ENCODE measurements at regions not wholly inside any gene's neighbourhood (a gene's known extent, or its start where the extent isn't known, plus 50 kb on each side); places are given as distances from the start of the nearest gene placed in this dataset.

GRCh38 chr20:11539450-11539849 lies 378.2 kb upstream of the BTBD3 start:
- Histone ChIP-seq H3K27me3 (ENCODE audit: control insufficient read depth, insufficient read depth, low read length) (peaks cover 1% of the 10 kb centered on the region; the same call in 1 of the 2 replicates), H4K5ac (ENCODE audit: low read depth, low read length) (no peak overlapping the region), H3K18ac (ENCODE audit: low read depth, low read length) (no peak overlapping the region), H2BK20ac (ENCODE audit: low read depth, low read length) (no peak overlapping the region), H2AK9ac (replicated peaks; ENCODE audit: low read depth, low read length, poor library complexity) (no peak overlapping the region), H3K4me2 (ENCODE audit: low read depth, low read length) (no peak overlapping the region), H2BK120ac (ENCODE audit: low read depth, low read length) (no peak overlapping the region), H3K79me1 (ENCODE audit: low read depth in 1 of 2, low read length in 2 of 2) (no peaks in the 10 kb centered on the region), H3K27ac (ENCODE audit: insufficient read depth, low read length) (no peak overlapping the region), H2BK15ac (ENCODE audit: low read depth, low read length) (no peak overlapping the region), H3K14ac (replicated peaks; ENCODE audit: low read depth, low read length) (no peak overlapping the region), H3K4ac (ENCODE audit: low read depth, low read length) (no peak overlapping the region), H3K9me3 (ENCODE audit: control insufficient read depth, insufficient read depth, low read length) (no peaks in the 10 kb centered on the region), H2BK5ac (ENCODE audit: low read depth, low read length, poor library complexity, severe bottlenecking) (no peak overlapping the region), H4K8ac (ENCODE audit: low read depth in 2 of 2, low read length in 2 of 2) (no peak overlapping the region), H3K4me3 (ENCODE audit: insufficient read depth, low read depth, low read length) (no peak overlapping the region), H4K20me1 (ENCODE audit: insufficient read depth, low read length) (no peaks in the 10 kb centered on the region), H3K36me3 (ENCODE audit: control insufficient read depth, insufficient read depth, low read length) (no peaks in the 10 kb centered on the region), H3K9ac (ENCODE audit: low read depth, low read length) (no peak overlapping the region), H3K56ac (ENCODE audit: extremely low read depth, insufficient read depth, low read length) (no peak overlapping the region), H4K91ac (ENCODE audit: insufficient read depth, low read depth, low read length) (no peak overlapping the region), H2AK5ac (ENCODE audit: low read depth, low read length) (no peak overlapping the region), H2AFZ (replicated peaks; ENCODE audit: low read length, poor library complexity) (no peak overlapping the region), H3K4me1 (ENCODE audit: control insufficient read depth, insufficient read depth, low read length) (no peaks in the 10 kb centered on the region; the same call in none of the 2 replicates), H3K9me1 (ENCODE audit: insufficient read depth, low read length) (no peaks in the 10 kb centered on the region), H3K23ac (ENCODE audit: low read depth, low read length) (no peak overlapping the region)
- POLR2A ChIA-PET (ENCODE audit: unreplicated experiment) = no interaction called here
- dilution Hi-C loops (cut with HindIII; ENCODE audit: low sequenced_read_pairs, unreplicated experiment) = loop anchor here (25.0 kb wide), 1 partner anchor 877 kb away; the partner anchor contains the start of gene JAG1
- no peak for TF ChIP-seq RCOR1 (IDR thresholded peaks at IDR 0.05; ENCODE audit: insufficient replicate concordance, low read length)
- CTCF ChIA-PET = interaction anchor here (0.6 kb wide), 1 partner anchor 259 kb away, joined by 3 read pairs; no protein-coding TSS in a partner anchor
- in situ Hi-C loops (cut with MboI; ENCODE audit: low sequenced_read_pairs) = no loop called here
- intact Hi-C loops (cut with micrococcal nuclease) = no loop called here
- no peak for DNase-seq
- no TSS peak for BruUV-seq (replicated peaks)
- ATAC-seq (ENCODE audit: low read depth) = no peak
- no CpG with 5 or more reads among the region's 4 CpGs for WGBS, 2 experiments (ENCODE audit: extremely low coverage in 2 of 2, insufficient read length in 1 of 2)
